SK-N-MC (cell line): ENCODE measurements at regions not wholly inside any gene's neighbourhood (a gene's known extent, or its start where the extent isn't known, plus 50 kb on each side); places are given as distances from the start of the nearest gene placed in this dataset.

ENCODE experiments used
- DNase-seq: peaks from one replicate; pipeline ENCODE4 v3.0.0-alpha.2; 2011; ENCODE audit warnings: low read depth, low spot score
- H3K27ac ChIP-seq: fragments of 200-600 bp; sonication (generic); 2 replicates; pipeline ENCODE4 v1.5.1; 2016; ENCODE audit warnings: mixed run types
- H3K36me3 ChIP-seq: fragments of 200-600 bp; sonication (generic); 2 replicates; pipeline ENCODE4 v1.6.1; 2017; ENCODE audit warnings: antibody characterized with exemption, low read length, mixed read lengths; ENCODE audit not compliant: insufficient read depth
- H3K4me3 ChIP-seq: fragments of 200-600 bp; sonication (generic); 2 replicates; pipeline ENCODE4 v1.5.1; 2016
- H3K9ac ChIP-seq: fragments of 200-600 bp; sonication (generic); 2 replicates; pipeline ENCODE4 v1.8.0; 2017; ENCODE audit warnings: mixed run types, mixed read lengths; ENCODE audit not compliant: insufficient read length
- H3K9me3 ChIP-seq: fragments of 200-600 bp; sonication (generic); 2 replicates; pipeline ENCODE4 v1.6.1; 2017; ENCODE audit warnings: low read depth, mild to moderate bottlenecking, antibody characterized with exemption, low read length, moderate library complexity, mixed read lengths
- EZH2 ChIP-seq: fragments of 200-600 bp; sonication (generic); IDR thresholded peaks from one replicate; pipeline ENCODE4 v1.6.1; 2017; ENCODE audit warnings: antibody characterized with exemption
- FOXP2 ChIP-seq: optimal IDR thresholded peaks from 2 replicates; pipeline ENCODE3; 2011; ENCODE audit warnings: mild to moderate bottlenecking, moderate library complexity; ENCODE audit not compliant: insufficient read depth; ENCODE audit errors: extremely low read length, control extremely low read depth
- POLR2AphosphoS5 ChIP-seq: IDR thresholded peaks from 2 replicates; pipeline ENCODE4 v1.6.1; 2012; ENCODE audit warnings: mild to moderate bottlenecking, low read depth, low read length, borderline replicate concordance

DNA sequence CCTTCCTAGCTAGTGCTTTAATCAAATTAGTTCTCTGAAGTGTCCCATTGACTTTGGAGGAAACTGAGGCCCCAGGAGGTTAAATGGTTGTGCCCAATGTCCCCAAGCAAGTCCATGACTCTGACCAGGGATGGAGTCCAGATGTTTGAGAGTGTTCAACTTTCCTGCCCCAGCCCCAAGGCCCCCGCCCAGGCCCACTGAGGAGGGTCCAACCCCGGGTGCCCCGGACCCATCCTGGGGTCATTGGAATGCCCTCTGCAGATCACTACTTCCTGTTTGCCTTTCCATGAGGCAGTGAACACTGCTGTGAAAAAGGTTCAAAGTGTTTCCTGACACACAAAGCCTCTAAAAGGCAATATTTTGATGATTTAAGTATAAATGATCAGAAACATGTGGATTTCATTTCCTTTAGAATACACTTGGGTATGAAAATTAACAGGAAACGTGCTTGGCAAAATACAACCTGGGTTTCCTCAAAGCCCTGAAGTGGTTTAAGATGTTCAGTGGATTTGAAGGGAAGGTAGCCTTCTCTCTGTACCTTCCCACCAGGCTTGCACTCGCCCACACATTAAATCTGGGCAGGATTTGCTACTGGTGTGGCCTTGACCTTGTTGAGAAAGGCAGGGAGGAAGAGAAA lies 335.7 kb downstream of the TSHZ3 start:
- Histone ChIP-seq H3K9me3 (peaks cover 2% of the 10 kb centered on the region; the same call in 1 of the 2 replicates), H3K9ac (peak overlapping the region; percentile 30), H3K4me3 (peak overlapping the region; percentile 52), H3K36me3 (no peaks in the 10 kb centered on the region), H3K27ac (peak overlapping the region; percentile 93)
- TF ChIP-seq FOXP2 (no peak), POLR2AphosphoS5 (peak; percentile 82; the same call in 1 of the 2 replicates), EZH2 (no peak)
- peak; percentile 96 for DNase-seq

DNA sequence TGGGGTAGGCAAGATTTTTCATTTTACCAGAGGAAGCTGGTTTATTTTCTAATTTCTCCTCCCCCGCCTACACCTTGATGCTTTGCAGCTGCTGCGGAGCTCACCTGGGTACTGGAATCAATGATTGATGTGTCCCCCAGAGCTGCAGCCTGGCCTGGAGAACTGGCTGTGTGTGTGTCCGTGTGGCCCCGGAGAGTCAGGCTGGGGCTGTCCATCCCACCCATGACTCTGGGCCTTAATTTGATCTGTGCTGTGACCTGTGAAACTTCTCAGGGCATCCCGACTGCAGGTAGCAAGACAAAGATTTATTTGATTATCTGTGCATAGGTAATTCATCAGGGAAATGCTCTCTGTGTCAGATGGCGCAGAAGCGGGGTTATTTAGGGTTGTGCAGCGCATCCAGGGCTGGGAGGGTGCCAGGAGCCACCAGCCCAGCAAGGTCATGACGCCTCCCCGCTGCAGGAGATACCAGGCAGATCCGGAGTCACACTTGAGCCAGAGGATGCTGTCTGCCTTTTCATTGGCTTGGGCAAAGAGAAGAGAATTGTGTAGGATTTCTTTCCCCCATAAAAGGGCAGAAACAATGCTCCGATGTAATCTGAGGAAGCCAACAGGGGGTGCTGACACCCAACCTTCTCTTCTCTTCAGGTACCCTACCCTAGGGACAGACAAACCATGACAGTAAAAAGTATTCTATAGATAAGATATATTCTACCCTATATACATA lies 346.6 kb downstream of the TSHZ3 start:
- Histone ChIP-seq H3K4me3 (no peak overlapping the region), H3K27ac (peak overlapping the region; percentile 100), H3K9ac (peak overlapping the region; percentile 68), H3K36me3 (no peaks in the 10 kb centered on the region), H3K9me3 (no peaks in the 10 kb centered on the region)
- no peak for DNase-seq
- TF ChIP-seq POLR2AphosphoS5: no peak
- TF ChIP-seq FOXP2: no peak
- TF ChIP-seq EZH2: no peak

DNA sequence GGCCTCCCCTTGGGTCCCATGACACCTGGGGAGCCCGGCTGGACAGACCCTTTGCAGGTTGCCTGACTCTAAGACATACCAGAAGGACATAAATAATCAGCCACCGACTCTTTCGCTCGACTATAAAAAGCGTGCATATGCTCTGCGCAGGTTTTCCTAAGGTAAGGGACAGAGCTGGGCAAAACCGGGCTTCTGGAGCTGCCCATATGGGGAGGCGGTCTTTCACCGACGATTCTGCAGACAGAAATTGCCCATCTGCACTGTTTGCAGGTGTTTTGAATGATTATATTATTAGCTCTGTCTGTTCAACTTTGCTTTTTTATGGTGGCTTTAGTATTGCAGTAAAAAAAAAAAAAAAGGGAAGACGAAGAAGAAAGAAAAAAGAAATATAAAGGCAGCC lies 347.2 kb downstream of the TSHZ3 start:
- H3K9ac ChIP-seq: no peak overlapping the region
- TF ChIP-seq FOXP2 (no peak), POLR2AphosphoS5 (no peak), EZH2 (no peak)
- H3K4me3 ChIP-seq: no peak overlapping the region
- H3K27ac ChIP-seq: peak overlapping the region; percentile 100
- no peak for DNase-seq
- H3K36me3 ChIP-seq: no peaks in the 10 kb centered on the region
- no peaks in the 10 kb centered on the region for H3K9me3 ChIP-seq

DNA sequence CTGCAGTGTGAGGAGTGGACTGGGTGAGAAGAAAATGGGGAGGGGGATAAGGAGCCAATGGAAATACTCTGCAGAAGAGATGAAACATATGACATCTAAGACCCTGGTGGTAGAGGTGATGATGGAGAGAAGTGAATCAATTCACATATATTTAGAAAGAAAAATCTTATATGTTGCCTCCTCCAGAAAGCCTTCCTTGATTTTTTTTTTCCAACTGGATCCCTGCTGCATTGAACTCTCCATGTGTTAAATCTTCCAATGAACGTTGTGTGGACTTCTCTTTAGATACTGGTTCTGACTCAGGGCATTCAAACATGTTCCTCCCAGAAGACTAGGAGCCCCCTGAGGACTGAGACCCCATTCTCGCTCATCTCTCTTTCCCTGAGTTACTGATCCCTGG lies 348.3 kb downstream of the TSHZ3 start:
- DNase-seq: no peak
- H3K9me3 ChIP-seq: no peaks in the 10 kb centered on the region
- no peak overlapping the region for H3K4me3 ChIP-seq
- H3K27ac ChIP-seq: no peak overlapping the region
- H3K9ac ChIP-seq: no peak overlapping the region
- TF ChIP-seq POLR2AphosphoS5: no peak
- no peak for TF ChIP-seq FOXP2
- TF ChIP-seq EZH2: no peak
- no peaks in the 10 kb centered on the region for H3K36me3 ChIP-seq

DNA sequence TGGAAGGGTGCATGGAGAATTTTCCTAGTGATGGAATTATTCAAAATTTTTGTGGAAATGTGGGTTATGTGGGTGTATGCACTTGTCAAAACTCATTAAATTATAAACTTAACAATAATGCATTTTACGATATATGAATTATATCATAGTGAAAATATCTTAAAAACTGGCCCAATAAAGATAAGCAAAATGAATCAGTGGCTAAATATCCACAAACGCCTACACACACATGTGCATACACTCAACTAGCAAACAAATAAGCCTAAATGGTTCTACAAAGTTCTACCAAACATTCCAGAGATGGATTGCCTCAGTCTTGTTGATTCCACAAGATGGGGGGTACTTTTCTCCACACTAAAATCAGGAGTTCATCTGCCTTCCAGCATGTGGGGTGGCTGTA lies 349.5 kb downstream of the TSHZ3 start:
- Histone ChIP-seq H3K27ac (0 out of 2 replicates have a peak overlapping the region, but pooled peaks have one; percentile 67), H3K4me3 (no peak overlapping the region)

DNA sequence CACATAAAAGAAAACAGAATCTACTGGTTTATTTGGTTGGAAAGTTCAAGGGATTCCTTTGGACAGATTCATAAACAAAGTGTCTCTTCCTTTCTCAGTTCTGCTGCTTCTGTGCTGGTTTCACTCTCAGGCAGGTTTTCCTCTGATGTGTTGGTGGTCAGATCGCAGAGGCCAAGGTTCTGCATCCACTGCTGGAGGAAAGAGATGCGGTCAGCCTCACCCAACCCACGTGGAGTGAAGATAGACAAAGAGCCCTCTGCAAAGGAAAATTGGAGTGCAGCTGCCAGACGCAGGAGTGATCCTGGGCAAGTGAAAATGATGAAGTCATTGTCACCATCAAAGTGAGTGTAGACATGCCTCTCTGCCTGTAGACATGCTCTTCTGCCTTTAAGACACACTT lies 352.0 kb downstream of the TSHZ3 start:
- no peak for DNase-seq
- H3K36me3 ChIP-seq: no peaks in the 10 kb centered on the region
- 0 out of 2 replicates have a peak, but pooled peaks cover 4% of the 10 kb centered on the region for H3K9me3 ChIP-seq
- no peak overlapping the region for H3K4me3 ChIP-seq
- no peak overlapping the region for H3K27ac ChIP-seq
- TF ChIP-seq POLR2AphosphoS5: no peak
- TF ChIP-seq FOXP2: no peak
- no peak overlapping the region for H3K9ac ChIP-seq

More for the DNA sequence above, 349.5 kb downstream of the TSHZ3 start:
- Histone ChIP-seq H3K9me3 (no peaks in the 10 kb centered on the region), H3K9ac (no peak overlapping the region), H3K36me3 (no peaks in the 10 kb centered on the region)
- no peak for DNase-seq
- TF ChIP-seq FOXP2 (no peak), EZH2 (no peak), POLR2AphosphoS5 (no peak)

DNA sequence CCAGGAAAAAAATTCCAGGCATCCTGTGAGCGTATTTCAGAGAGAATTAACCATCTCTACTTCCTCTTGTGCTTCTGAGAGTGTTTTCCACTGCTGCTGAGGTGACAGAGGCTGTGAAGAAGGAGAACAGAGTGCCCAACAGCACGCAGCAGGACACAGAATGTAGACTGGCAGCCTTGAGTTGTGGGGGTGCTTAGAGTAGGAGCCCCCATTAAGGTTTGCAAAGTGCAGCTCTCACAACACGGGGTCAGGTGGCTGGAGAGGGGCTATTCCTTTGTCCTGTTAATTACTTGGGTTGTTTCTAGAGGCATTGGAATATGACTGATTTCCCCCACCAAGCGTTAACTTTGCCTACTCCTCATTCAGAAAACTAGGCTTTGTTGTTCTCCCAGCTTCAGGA lies 370.6 kb downstream of the TSHZ3 start:
- no peak for TF ChIP-seq POLR2AphosphoS5
- TF ChIP-seq EZH2: no peak
- TF ChIP-seq FOXP2: no peak
- H3K36me3 ChIP-seq: no peaks in the 10 kb centered on the region; the same call in 1 of the 2 replicates
- DNase-seq: no peak
- no peaks in the 10 kb centered on the region; the same call in 1 of the 2 replicates for H3K9me3 ChIP-seq
- H3K27ac ChIP-seq: no peak overlapping the region
- no peak overlapping the region for H3K9ac ChIP-seq
- no peak overlapping the region for H3K4me3 ChIP-seq

DNA sequence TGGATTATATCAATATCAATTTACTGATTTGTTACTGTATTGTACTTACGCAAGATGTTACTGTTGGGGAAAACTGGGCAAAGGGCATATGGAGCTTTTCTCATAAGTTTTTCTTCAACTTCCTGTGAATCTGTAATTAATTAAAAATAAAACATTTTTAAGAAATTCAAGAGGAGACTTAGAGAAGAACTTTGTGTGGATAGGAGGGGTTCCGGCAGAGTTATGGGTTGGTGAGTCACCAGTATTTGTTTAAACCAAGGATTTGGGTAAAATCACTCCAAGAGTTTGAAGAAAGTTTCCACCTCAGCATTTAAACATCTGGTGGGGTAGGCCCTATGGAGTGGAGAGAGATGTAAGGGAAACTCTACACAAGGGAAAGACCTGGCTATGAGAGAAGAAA lies 379.6 kb downstream of the TSHZ3 start:
- no peak for TF ChIP-seq EZH2
- TF ChIP-seq FOXP2: no peak
- TF ChIP-seq POLR2AphosphoS5: no peak
- H3K9me3 ChIP-seq: no peaks in the 10 kb centered on the region; the same call in 1 of the 2 replicates
- DNase-seq: peak; percentile 59
- H3K9ac ChIP-seq: no peak overlapping the region
- H3K27ac ChIP-seq: peak overlapping the region; percentile 81
- peak overlapping the region; percentile 19 for H3K4me3 ChIP-seq
- no peaks in the 10 kb centered on the region for H3K36me3 ChIP-seq

DNA sequence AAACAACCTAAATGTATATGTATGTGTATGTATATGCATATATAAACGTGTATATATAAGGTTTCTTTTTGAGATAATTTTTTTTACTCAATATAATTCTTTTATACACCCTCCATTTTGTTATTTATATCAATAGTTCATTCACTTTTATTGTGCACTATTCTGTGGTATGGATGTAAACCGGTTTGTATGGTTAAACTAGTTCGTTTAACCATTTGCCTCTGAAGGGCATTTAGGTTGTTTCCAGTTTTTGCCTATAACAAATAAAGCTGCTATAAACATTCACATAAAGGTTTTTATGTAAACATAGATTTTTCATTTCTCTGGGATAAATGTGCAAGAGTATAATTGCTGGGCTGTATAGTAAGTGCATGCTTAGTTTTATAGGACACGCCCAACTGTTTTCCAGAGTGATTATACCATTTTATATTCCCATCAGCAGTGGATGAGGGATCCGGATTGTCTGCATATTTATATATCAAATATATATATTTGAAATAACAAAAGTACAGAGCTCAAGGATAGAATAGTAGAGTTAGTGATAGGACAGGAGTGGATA lies 380.3 kb downstream of the TSHZ3 start:
- no peaks in the 10 kb centered on the region for H3K36me3 ChIP-seq
- H3K9ac ChIP-seq: no peak overlapping the region
- H3K9me3 ChIP-seq: no peaks in the 10 kb centered on the region; the same call in 1 of the 2 replicates
- TF ChIP-seq POLR2AphosphoS5 (no peak), FOXP2 (no peak), EZH2 (no peak)
- H3K27ac ChIP-seq: peak overlapping the region; percentile 81
- no peak overlapping the region; the same call in 1 of the 2 replicates for H3K4me3 ChIP-seq
- no peak for DNase-seq
